A673 (cell line): ENCODE measurements at regions not wholly inside any gene's neighbourhood (a gene's known extent, or its start where the extent isn't known, plus 50 kb on each side); places are given as distances from the start of the nearest gene placed in this dataset.
"Not testable (repeated sequence)": the region's sequence is repeated elsewhere in the genome, so short reads cannot be mapped to it uniquely, and the experiment has no call there.

Experiments used
- BruUV-seq: library from RNA; stranded (reverse); fragments of 400-500 nt; replicated peaks from 2 replicates; lab custom pipeline; 2021; lab: Mats Ljungman, UMichigan
- CTCF ChIA-PET: fragments of 300-600 bp; sonication (Branson Sonifier 250); formaldehyde crosslinking; loops from one replicate; lab custom pipeline; 2022; ENCODE audit warnings: antibody characterized with exemption; lab: Charles Lee
- POLR2A ChIA-PET: fragments of 300-600 bp; sonication (Branson Sonifier 250); formaldehyde crosslinking; loops from one replicate; lab custom pipeline; 2022; ENCODE audit warnings: antibody characterized with exemption; ENCODE audit not compliant: low non-redundant PET; lab: Charles Lee
- DNase-seq: peaks from one replicate; pipeline ENCODE4 v3.0.0-alpha.2; 2015; ENCODE audit warnings: low spot score
- H3K27ac ChIP-seq: fragments of 200-600 bp; sonication (generic); 2 replicates; pipeline ENCODE4 v1.5.1; 2016; ENCODE audit warnings: mixed run types, low read depth, mild to moderate bottlenecking, mixed read lengths, antibody characterized with exemption, low read length; ENCODE audit not compliant: poor library complexity, severe bottlenecking
- H3K27me3 ChIP-seq: fragments of 200-600 bp; sonication (generic); replicated peaks from 2 replicates; pipeline ENCODE4 v1.6.1; 2017; ENCODE audit warnings: mixed run types, low read depth, mild to moderate bottlenecking, mixed read lengths, antibody characterized with exemption, low read length; ENCODE audit not compliant: insufficient read depth, poor library complexity
- H3K36me3 ChIP-seq: fragments of 200-600 bp; sonication (generic); 2 replicates; pipeline ENCODE4 v1.6.1; 2016; ENCODE audit warnings: mixed run types, mild to moderate bottlenecking, mixed read lengths, antibody characterized with exemption, low read length; ENCODE audit not compliant: insufficient read depth, poor library complexity, severe bottlenecking
- H3K4me1 ChIP-seq: fragments of 200-600 bp; sonication (generic); 2 replicates; pipeline ENCODE4 v1.6.1; 2017; ENCODE audit warnings: mixed run types, mild to moderate bottlenecking, mixed read lengths, antibody characterized with exemption, low read length; ENCODE audit not compliant: insufficient read depth, poor library complexity, severe bottlenecking
- H3K4me3 ChIP-seq: fragments of 200-600 bp; sonication (generic); 2 replicates; pipeline ENCODE4 v1.5.1; 2016; ENCODE audit warnings: low read depth, mixed run types, mild to moderate bottlenecking, mixed read lengths, low read length; ENCODE audit not compliant: poor library complexity, severe bottlenecking
- H3K9me3 ChIP-seq: fragments of 200-600 bp; sonication (generic); 2 replicates; pipeline ENCODE4 v1.6.1; 2016; ENCODE audit warnings: mixed run types, low read depth, mild to moderate bottlenecking, mixed read lengths, antibody characterized with exemption, low read length; ENCODE audit not compliant: poor library complexity, severe bottlenecking
- EZH2 ChIP-seq: fragments of 200-600 bp; sonication (generic); IDR thresholded peaks from 2 replicates; pipeline ENCODE4 v1.6.1; 2017; ENCODE audit warnings: borderline replicate concordance, low read depth, mild to moderate bottlenecking, mixed read lengths, antibody characterized with exemption, low read length; ENCODE audit not compliant: poor library complexity, severe bottlenecking
- intact Hi-C: fragments of 100-400 bp; cut with micrococcal nuclease; formaldehyde crosslinking; loops from one replicate; pipeline ENCODE4 v1.10.0; 2022; ENCODE audit not compliant: unreplicated experiment
- TF ChIP-seq, protein P1 (sequence below): fragments of 300-800, 200-600 bp; sonication (generic); conservative IDR thresholded peaks from 2 replicates; pipeline ENCODE4 v1.5.1; 2017; ENCODE audit warnings: low read depth, mild to moderate bottlenecking, antibody characterized with exemption, low read length, moderate library complexity, mixed read lengths

DNA sequence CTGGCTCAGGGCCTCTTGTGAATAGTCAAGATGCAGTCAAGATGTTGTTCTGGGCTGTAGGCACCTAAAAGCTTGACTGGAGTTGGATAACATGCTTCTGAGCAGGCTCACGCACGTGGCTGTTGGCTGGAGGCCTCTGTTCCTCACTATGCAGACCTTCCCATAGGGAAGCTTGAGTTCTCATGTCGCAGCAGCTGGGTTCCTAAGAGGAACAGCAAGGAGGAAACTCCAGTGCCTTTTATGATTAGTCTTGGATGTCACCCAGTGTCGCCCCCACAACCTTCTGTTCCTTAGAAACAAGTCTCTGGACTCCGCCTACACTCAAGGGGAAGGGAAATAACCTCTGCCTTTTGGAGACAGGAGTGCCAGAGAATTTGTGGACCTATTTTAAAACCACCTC lies 210.7 kb downstream of the BCAS1 start:
- no peaks in the 10 kb centered on the region for H3K27me3 ChIP-seq
- peaks cover 34% of the 10 kb centered on the region for H3K4me1 ChIP-seq
- intact Hi-C loops = no loop called here
- no TSS peak for BruUV-seq
- H3K9me3 ChIP-seq = no peaks in the 10 kb centered on the region
- H3K4me3 ChIP-seq = no peak overlapping the region
- H3K36me3 ChIP-seq = no peaks in the 10 kb centered on the region
- ChIA-PET CTCF (no interaction called here), POLR2A (no interaction called here)
- no peak overlapping the region for H3K27ac ChIP-seq
- no peak for TF ChIP-seq EZH2
- TF ChIP-seq, protein P1, sequence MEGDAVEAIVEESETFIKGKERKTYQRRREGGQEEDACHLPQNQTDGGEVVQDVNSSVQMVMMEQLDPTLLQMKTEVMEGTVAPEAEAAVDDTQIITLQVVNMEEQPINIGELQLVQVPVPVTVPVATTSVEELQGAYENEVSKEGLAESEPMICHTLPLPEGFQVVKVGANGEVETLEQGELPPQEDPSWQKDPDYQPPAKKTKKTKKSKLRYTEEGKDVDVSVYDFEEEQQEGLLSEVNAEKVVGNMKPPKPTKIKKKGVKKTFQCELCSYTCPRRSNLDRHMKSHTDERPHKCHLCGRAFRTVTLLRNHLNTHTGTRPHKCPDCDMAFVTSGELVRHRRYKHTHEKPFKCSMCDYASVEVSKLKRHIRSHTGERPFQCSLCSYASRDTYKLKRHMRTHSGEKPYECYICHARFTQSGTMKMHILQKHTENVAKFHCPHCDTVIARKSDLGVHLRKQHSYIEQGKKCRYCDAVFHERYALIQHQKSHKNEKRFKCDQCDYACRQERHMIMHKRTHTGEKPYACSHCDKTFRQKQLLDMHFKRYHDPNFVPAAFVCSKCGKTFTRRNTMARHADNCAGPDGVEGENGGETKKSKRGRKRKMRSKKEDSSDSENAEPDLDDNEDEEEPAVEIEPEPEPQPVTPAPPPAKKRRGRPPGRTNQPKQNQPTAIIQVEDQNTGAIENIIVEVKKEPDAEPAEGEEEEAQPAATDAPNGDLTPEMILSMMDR = no peak
- no peak for DNase-seq

DNA sequence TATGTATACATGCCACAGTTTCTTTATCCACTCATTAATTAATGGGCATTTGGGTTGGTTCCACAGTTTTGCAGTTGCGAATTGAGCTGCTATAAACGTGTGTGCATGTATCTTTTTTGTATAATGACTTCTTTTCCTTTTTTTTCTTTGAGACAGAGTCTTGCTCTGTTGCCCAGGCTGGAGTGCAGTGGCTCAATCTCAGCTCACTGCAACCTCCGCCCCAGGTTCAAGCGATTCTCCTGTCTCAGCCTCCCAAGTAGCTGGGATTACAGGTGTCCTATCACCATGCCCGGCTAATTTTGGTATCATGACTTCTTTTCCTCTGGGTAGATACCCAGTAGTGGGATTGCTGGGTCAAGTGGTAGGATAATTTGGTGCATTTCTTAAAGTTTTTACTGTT lies 211.4 kb downstream of the BCAS1 start:
- POLR2A ChIA-PET, intact Hi-C loops, H3K9me3 ChIP-seq, H3K4me3 ChIP-seq, H3K27me3 ChIP-seq, BruUV-seq, H3K27ac ChIP-seq, DNase-seq, CTCF ChIA-PET, H3K36me3 ChIP-seq: not testable (repeated sequence)
- peaks cover 27% of the 10 kb centered on the region for H3K4me1 ChIP-seq

DNA sequence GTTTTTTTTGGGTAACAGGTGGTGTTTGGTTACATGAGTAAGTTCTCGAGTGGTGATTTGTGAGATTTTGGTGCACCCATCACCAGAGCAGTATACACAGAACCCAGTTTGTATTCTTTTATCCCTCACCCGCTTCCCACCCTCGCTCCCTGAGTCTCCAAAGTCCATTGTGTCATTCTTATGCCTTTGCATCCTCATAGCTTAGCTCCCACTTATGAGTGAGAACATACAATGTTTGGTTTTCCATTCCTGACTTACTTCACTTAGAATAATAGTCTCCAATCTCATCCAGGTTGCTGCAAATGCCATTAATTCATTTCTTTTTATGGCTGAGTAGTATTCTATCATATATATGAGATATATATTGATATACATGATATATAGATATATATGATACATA lies 211.9 kb downstream of the BCAS1 start:
- H3K36me3 ChIP-seq, H3K4me3 ChIP-seq, H3K27ac ChIP-seq, POLR2A ChIA-PET, H3K27me3 ChIP-seq, CTCF ChIA-PET, intact Hi-C loops, BruUV-seq, DNase-seq, H3K9me3 ChIP-seq: not testable (repeated sequence)
- peaks cover 26% of the 10 kb centered on the region for H3K4me1 ChIP-seq

DNA sequence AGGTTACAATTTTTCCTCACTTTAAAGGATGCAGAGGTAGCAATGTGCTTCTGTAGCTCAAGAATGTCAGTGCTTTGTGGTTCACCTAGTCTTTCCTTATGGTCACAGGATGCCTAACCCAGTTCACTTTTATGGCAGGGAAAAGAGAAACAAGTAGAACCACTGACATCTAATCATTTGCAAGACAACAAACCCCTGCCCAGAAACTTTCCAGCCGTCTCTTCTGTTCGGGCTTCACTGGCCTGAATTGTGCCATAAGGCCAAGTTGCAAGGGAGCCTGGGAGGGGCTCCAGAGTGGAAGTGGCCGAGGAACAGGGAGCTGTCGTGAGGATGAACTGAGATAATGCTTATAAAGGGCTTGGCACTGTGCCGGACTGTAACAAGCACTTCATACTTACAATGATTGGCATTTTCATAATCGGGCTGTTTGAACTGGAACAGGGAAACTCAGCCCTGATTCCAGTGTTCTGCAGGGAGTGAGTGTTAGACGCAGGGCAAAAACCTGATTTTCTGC lies 212.6 kb downstream of the BCAS1 start:
- intact Hi-C loops = no loop called here
- H3K27me3 ChIP-seq = no peaks in the 10 kb centered on the region
- H3K27ac ChIP-seq = peak overlapping the region; percentile 3
- H3K36me3 ChIP-seq = no peaks in the 10 kb centered on the region
- ChIA-PET CTCF (no interaction called here), POLR2A (no interaction called here)
- no TSS peak for BruUV-seq
- H3K4me3 ChIP-seq = no peak overlapping the region
- TF ChIP-seq, protein P1 = no peak
- no peak for TF ChIP-seq EZH2
- DNase-seq = no peak
- H3K9me3 ChIP-seq = no peaks in the 10 kb centered on the region
- H3K4me1 ChIP-seq = peaks cover 31% of the 10 kb centered on the region
